NCI-H69 (cell line): ENCODE measurements at regions not wholly inside any gene's neighbourhood (a gene's known extent, or its start where the extent isn't known, plus 50 kb on each side); places are given as distances from the start of the nearest gene placed in this dataset.
"Not testable (repeated sequence)": the region's sequence is repeated elsewhere in the genome, so short reads cannot be mapped to it uniquely, and the experiment has no call there.

ENCODE experiments used
- DNase-seq: peaks from one replicate; lab custom pipeline; 2025; lab: John Stamatoyannopoulos, UW

DNA sequence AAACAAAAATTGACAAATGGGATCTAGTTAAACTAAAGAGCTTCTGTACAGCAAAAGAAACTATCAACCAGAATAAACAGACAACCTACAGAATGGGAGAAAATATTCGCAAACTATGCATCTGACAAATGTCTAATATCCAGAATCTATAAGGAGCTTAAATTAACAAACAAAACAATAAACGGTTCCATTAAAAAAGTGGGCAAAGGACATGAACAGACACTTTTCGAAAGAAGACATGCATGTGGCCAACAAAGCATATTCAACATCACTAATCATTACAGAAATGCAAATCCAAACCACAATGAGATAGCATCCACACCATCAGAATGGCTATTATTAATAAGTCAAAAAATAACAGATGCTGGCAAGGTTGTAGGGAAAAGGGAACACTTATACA is 50.5 kb upstream of the MED13L start:
- not testable (repeated sequence) for DNase-seq

DNA sequence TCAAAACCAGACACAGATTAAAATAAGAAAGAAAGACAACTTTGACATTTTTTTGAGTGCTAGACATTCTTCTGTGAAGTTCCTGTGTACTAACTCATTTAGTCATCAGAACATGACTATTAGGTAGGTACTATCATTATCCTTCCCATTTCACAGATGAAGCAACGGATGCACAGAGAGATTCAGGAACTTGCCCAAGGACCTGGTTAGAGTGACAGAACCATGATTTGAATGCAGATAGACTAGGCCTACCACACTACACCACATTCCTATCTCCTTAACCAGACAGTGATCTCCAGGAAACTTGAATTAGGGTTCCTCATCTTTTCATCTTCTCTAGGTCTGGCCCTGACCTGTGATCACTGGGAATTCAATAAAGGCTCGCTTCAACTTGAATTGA is 54.4 kb upstream of the MED13L start:
- no peak for DNase-seq

DNA sequence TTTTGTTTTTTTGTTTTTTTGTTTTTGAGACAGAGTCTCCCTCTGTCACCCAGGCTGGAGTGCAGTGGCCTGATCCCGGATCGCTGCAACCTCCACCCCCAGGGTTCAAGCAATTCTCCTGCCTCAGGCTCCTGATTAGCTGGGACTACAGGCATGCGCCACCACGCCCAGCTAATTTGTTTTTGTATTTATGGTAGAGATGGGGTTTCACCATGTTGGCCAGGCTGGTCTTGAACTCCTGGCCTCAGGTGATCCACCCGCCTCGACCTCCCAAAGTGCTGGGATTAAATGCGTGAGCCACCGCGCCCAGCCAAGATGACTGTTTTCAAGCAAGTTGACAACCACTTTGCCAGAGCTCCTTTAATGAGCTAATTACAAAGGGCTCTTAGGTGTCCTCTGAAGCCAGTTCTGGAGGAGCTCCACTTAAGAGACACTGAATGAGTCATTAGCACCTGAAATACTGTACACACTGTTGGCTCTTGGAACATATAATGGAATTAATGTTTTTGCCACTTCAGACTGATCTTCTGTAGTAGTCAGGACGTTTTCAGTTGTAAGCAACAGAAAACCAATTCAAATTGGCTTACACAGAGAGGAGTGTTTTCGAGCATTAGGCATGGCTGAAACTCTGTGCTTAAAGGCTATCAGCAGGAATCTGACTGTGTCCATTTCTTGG is 55.4 kb upstream of the MED13L start:
- no peak for DNase-seq

DNA sequence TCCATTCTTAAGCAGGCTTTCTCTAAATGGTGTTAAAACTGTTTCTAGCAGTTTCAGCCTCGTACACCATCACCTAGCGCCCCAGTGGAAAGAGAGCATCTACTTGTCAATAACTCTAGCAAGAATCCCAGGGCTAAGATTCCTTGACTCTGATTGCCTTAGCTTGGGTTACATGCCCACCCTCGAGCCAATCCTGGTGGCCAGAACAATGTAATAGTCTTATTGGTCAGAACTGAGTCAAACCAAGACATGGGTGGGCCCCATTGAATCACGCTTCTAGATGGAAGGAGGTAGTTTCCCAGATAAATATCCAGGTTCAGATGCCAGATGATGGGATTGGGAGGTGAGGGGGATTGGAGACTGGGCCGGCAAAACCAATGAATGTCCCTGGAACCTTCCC is 55.9 kb upstream of the MED13L start:
- DNase-seq: no peak

DNA sequence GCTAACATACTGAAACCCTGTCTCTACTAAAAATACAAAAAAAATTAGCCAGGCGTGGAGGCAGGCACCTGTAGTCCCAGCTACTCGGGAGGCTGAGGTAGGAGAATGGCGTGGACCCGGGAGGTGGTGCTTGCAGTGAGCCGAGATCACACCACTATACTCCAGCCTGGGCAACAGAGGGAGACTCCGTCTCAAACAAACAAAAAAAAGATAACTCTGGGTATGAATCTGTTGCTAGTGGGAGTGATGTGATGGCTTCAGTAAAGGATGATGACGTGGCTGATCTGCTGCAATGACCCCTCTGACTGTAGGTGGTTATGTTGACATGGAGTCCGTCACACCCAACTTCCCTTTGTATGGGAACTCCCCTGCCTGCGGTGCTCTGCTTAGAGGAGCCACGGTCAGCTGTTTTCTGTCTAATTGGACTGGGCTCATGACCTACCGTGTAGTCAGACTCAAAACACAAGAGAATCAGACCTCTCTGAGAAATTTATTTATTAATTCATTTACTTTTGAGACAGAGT is 59.1 kb upstream of the MED13L start:
- peak; percentile 54 for DNase-seq

DNA sequence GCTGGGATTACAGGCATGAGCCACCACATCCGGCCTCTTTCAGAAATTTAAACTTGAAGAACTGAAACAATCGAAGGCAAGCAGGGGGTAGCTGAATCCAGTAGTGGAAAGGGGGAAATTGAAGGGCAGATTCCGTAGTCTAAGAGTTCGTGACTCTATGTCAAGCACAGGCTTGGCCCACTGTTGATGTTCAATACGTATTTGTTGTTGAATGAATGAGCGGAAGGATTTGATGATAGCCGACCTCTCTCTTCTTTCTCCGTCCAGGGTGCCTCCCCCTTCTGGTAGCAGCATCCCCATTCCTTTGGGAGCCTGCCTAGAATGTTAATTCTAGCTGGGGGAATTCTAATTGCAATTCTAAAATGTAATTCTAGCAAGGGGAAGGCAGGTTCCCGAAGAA is 59.8 kb upstream of the MED13L start:
- DNase-seq: no peak

DNA sequence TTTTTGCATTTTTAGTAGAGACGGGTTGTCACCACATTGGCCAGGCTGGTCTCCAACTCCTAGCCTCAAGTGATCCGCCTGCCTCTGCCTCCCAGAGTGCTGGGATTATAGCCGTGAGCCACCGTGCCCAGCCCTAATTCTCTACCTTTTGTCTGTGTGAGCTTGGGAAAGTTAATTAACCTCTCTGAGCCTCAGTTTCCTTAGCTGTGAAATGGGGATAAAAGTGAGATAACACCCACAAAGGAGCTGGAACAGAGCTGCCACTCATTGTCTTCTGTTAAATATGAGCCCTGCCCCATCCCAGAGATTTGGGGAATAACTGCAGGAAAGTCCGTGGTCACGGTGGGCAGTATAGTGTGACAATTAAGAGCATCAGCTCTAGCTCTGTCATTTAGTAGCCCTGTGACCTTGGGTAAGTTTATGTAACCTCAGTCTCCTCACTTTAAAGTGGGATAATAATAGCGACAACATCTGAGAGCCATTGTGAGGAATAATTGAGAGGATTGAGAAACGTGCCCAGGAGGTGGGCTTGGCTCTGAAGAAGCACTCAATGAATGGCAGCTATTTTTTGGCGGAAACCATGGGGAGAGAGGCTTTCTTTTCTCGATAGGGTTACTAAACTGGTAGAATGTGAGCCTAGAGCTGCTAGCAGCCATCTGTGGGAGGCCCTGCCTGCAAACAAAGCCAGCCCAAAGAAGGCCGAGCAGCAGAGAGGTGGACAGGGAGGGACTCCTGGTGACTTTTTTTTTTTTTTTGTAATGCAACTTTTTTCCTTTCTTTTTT is 60.8 kb upstream of the MED13L start:
- no peak for DNase-seq

DNA sequence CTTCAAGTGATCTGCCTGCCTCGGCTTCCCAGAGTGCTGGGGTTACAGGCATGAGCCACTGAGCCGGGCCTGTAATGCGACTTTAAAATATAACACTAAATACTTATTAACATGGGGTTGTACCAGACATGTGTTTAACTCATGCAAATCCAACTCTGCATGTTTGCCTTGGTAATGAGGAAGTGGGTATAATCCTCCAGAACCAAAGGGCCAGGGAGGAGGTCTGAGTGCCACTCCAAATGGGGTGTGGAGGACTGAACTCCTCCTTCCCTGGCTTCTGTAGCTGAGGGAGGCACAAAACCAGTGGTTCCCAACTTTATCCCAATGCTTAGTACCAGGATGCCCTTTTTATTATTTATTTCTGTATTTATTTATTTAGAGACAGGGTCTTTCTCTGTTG is 61.6 kb upstream of the MED13L start:
- DNase-seq: no peak

DNA sequence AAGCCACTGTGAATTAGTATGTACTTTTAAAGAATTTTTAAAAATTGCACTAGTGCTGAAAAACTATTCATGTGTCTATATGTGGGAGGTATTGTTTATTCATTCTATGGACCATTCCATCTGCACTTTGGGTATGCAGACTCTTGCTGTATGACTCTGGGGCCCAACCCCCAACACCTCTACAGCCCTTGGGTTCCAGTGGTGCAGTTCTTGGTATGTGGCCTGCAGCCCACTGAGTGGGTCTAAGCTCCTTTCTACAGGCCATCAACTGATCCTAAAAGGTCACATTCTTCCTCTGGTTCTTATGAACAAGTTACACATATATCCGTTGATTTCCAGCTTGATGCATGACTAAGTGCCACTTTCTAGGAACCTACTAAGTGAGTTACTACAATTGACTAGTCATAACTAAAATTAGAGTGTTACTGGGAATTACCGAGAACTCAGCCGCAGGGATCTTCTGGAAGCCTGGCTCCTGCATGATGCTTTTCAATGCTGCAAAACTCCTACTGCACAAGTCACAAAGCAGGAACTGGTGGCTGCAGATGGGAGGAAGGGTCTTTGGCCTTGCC is 62.4 kb upstream of the MED13L start:
- DNase-seq: no peak

DNA sequence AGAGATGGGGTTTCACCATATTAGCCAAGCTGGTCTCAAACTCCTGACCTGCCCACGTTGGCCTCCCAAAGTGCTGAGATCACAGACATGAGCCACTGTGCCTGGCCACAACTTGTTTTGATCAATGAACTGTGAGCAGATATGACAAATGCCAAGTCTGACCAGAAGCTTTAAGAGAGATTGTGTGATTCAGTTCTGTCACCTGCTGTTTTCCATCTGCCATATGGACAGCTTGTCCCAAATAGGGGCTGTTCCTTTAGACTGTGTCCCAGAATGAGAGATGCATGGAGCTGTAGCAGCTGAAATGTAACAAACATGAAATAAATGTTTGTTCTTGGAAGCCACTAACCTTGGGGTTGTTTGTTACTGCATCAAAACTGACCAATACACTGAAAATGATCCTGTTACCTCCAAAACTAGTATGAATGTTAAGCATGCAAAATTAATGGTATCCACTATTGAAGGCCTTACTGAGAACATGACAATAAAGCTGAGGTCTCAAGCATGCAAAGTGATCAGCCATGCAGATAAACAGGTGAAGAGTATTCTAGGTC is 65.9 kb upstream of the MED13L start:
- DNase-seq: no peak

DNA sequence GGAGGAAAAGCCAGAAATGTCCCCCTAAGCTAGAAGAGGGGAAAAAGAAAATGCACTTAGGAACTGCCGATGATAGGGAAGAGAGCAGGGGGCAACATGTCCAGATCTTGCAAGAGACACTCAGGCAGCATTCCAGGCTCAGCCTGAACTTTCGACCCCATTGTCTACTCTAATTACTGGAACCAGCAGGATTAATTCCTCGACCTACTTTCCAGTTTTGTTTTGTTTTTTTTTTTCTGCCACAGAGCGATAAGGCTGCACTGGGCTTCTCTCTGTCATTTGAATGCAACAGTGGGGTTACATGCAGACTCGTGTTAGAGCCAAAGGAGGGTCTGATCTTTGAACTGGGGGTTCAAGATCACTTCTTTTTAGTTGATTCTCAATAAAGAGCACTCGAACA is 68.7 kb upstream of the MED13L start:
- DNase-seq: no peak

DNA sequence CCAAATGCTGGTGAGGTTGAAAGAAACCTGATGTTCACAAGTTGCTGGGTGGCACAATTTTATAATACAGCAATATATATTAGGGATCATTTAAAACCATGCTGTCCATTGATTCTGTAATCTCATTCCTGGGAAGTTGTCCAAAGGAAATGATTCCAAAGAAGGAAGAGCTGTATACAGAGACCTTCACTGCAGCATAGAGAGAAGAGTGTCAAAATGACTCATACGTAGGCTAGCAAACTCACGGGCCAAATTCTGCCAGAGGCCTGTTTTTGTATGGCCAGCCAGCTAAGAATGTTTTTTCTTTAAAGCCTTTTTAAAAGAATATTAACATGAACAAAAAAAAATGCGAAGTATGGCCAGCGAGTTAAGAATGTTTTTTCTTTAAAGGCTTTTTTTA is 69.2 kb upstream of the MED13L start:
- no peak for DNase-seq

DNA sequence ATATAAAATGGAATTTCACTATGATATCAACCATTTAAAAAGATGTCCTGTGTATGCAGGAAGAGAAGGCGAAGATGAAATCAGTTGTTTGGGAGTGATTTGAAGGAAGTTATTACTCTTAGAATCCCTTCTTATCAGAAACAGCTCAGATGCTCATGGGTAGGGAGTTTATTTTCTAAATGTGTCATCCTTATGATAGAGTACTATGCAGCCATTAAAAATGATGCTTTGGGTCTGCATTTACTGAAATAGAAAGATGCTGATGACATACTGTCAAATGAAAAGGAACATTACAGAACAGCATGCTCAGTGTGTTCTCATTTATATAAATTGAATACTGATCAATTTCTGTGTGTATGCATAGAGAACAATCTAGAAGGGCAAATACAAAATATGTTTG is 69.8 kb upstream of the MED13L start:
- no peak for DNase-seq

DNA sequence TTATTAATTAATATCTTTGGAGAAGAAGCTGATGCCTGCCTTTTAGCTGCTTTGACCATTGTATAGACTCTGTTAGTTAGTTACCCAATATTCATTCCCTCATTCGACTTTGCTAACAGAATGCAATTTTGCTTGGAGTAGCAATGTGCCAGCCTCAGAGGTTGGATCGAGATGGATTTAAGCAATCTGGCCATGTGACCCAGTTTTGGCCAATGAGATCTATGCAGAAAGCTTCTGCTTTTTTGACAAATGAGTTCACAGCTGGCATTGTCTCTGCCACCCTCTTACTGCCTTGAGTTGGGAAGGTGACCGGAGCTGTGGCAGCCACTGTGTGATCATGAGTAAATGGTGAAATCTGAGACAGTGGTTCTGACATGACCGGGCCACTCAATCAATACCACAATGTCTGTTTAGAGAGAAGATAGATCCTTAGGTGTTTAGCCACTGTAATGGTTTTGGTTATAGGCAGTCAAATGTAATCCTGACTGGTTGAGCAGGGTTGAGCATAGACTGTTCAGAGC is 74.9 kb upstream of the MED13L start:
- no peak for DNase-seq

DNA sequence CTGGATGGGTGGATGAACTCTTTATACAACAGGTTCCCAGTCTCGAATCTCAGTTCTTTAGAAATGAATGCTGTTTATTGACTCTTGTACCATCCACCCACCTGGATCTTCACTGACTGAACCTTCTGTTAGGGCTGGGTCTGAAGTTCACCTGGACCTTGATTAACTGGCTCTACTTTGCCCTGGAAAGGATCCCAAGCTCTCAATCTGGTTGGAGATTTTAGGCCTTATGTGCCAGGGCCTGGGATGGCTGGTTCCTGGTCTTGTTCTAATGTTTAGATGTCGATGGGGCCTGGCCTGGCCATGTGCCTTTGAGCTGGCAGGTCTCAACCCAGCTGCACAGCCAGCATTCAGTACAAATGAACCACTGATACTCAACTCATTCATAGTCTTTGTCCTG is 76.5 kb upstream of the MED13L start:
- no peak for DNase-seq

DNA sequence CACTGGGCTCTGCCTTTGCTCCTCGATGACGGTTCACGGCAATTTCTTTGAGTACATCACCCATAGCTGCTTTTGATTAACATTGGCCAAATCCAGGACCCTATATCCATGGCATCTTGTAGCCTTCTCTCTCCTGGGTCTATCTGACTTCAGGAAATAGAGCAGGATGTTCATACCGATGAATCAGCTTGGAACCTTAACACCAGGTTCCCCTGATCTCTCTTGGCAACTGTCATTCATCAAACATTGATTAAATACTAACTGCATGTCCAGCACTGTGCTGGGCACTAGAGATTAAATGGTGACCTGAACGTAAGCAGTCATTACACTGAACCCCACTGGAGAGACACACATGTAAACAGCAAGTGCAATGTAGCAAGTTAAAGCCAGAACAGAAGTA is 77.0 kb upstream of the MED13L start:
- no peak for DNase-seq

DNA sequence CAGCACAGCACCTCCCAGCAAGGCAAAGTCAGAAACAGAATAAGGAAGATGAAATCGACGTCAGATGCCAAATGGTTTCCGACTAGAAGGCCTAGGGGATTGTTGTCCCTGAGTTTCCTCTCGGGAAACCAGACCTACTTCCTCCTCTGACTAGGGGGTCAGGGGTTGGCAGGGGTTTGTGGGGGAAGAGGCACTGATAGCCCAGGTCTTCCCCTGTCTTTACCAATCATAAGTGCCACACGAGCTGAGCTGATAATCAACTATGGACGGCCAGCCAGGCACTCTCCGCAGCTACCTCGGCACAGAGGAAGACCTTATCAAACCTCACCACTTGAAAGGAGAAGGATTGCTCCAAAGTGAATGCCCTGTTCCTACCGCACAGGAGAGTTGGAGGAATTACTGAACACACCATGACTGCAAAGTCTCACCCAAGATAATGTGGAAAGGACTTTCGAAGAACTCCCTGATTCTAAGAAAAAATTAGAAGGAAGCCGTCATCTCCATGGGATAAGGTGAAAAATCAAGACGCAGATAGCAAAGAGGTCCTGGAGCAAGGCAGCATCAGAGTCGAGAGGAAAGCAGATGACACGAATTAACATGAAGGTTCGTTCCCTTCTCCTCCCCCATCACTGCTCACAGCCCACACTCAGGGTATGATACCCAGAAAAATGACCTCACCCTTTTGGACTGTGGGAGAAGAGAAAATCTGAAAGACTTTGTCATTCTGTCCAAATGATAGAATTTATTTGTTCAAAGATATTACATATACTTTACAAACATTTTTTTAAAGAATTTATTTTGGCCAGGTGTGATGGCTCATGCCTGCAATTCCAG is 77.7 kb upstream of the MED13L start:
- no peak for DNase-seq

DNA sequence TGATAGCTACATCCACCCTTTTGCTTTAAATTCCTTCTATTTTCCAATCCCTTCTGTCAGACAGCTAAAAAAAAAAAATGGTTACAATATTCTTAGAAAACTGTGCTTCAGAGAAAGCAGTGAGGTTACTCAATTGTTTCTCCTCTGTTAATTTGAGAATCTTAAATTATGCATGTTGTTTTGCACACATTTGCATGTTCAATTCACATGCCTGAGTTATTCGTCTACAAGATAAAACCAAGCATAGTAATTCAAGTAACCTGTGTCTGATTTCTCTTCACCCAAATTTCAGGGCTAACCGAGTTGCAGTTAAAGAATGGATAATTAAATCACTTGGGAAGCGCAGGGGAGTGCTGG is 81.0 kb upstream of the MED13L start:
- no peak for DNase-seq

DNA sequence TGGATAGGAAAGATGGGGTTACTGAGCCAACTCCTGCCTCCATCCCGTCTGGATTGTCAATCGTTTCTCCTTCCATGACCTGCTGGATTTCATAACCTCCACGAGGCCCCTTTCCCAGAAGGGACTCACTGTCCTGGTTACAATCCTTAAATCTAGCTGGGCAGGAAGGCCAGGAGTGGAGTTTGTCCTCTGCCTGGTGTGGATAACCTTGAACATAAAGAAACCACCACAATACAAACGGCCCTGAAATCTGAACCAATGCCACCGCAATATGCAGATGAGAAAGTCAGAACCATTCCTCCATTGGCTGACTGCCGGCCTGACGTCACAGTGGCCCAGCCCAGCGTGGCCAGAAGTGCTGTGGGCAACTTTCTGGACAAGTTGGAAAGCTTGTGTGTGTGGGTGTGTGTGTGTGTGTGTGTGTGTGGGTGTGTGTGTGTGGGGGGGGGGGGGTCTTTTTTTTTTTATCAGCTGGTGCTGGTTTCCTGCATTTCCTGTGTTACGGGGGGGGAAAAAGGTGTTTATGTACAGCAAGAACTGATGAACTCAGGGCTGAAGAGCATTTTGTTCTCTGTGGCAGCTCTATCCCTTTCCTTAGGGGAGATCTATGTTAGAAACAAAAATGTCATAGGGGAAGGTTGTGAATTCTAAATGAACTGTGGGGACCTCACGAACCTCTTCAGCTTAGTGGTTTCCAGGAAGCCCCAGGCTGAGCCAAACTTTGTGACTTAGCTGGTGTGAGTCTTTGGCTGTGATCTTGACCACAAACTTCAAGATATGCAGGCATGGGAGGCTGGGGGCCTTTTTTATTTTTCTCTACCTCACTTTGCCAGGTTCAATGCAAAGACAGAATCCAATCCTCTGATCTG is 81.6 kb upstream of the MED13L start:
- DNase-seq: peak; percentile 86

DNA sequence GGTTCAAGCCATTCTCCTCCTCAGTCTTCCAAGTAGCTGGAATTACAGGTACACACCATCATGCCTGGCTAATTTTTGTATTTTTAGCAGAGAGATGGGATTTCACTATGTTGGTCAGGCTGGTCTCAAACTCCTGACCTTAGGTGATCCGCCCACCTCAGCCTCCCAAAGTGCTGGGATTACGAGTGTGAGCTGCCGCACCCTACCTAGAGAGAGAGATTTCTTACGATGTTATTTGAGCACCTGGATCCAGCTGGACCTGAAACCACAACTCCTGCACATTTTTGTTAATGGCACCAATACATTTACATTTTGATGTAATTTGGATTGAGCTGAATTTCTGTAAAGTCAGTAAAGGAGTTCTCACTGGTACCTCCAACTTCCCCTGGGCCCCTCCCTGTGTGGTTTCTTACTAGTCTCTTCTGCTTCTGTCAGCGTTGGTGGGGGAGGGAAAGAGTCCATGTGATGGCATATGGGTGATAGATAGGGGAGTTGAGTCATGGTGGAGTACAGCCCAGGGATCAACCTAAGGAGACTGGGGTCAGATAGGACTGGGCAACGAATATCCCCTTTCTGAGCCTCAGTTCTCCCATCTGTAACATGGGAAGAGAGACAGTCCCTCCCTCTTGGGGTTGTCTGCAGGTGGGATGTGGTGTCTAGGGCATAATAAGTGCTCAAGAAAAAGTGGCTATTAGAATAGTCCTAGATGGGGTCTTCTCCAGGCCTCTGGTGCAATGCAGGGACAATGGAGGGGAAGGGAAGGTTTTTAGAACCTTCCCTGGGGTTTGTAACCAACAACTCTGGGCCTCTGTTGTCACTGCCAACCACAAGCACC is 83.3 kb upstream of the MED13L start:
- DNase-seq: no peak
